Common myeloid progenitor, CD34-positive (primary cell): ENCODE measurements at regions not wholly inside any gene's neighbourhood (a gene's known extent, or its start where the extent isn't known, plus 50 kb on each side); places are given as distances from the start of the nearest gene placed in this dataset.

ENCODE experiments used
- CTCF ChIA-PET: fragments of 350-600 bp; sonication (Branson Sonifier 250); formaldehyde crosslinking; loops from one replicate; lab custom pipeline; 2021; ENCODE audit warnings: antibody characterized with exemption; lab: Charles Lee
- POLR2A ChIA-PET: fragments of 350-600 bp; sonication (Branson Sonifier 250); formaldehyde crosslinking; loops from one replicate; lab custom pipeline; 2021; ENCODE audit warnings: antibody characterized with exemption; lab: Charles Lee
- DNase-seq, 3 donors: peaks; one replicate each; pipeline versions ENCODE4 v3.0.0 to v3.0.0-alpha.2; 2013
- H3K27ac ChIP-seq, 2 experiments: 1 replicate in 1 of 2; 2 replicates in 1 of 2; pipeline ENCODE4 v1.7.0; 2013; ENCODE audit warnings: inconsistent platforms in 2 of 2, low read length in 2 of 2, mild to moderate bottlenecking in 2 of 2, low read depth in 1 of 2, moderate library complexity in 1 of 2; ENCODE audit not compliant: severe bottlenecking in 2 of 2, insufficient read depth in 1 of 2, poor library complexity in 1 of 2
- H3K27me3 ChIP-seq, 5 experiments: replicated peaks in 2 of 5; 1 replicate in 3 of 5; 2 replicates in 2 of 5; pipeline versions ENCODE4 v1.6.1 to v1.7.0; 2013; ENCODE audit warnings: low read length in 4 of 5, mild to moderate bottlenecking in 2 of 5, moderate library complexity in 2 of 5, inconsistent platforms in 1 of 5; ENCODE audit not compliant: insufficient read depth in 5 of 5, control insufficient read depth in 4 of 5
- H3K36me3 ChIP-seq, 4 experiments: 1 replicate in 2 of 4; 2 replicates in 2 of 4; pipeline versions ENCODE4 v1.6.1 to v1.7.0; 2013; ENCODE audit warnings: low read length in 3 of 4, control low read depth in 1 of 4, mild to moderate bottlenecking in 1 of 4; ENCODE audit not compliant: control insufficient read depth in 4 of 4, insufficient read depth in 4 of 4
- H3K4me1 ChIP-seq, 4 experiments: 1 replicate in 3 of 4; 2 replicates in 1 of 4; pipeline versions ENCODE4 v1.6.1 to v1.7.1; 2013; ENCODE audit warnings: low read length in 3 of 4, mild to moderate bottlenecking in 3 of 4, control low read depth in 1 of 4, inconsistent platforms in 1 of 4, moderate library complexity in 1 of 4; ENCODE audit not compliant: control insufficient read depth in 4 of 4, insufficient read depth in 4 of 4; ENCODE audit errors: control extremely low read depth in 1 of 4
- H3K4me3 ChIP-seq, 7 experiments: 1 replicate in 4 of 7; 2 replicates in 3 of 7; pipeline versions ENCODE4 v1.5.1 to v1.7.0; 2013; ENCODE audit warnings: mild to moderate bottlenecking in 7 of 7, low read length in 6 of 7, moderate library complexity in 6 of 7, inconsistent platforms in 2 of 7, low read depth in 2 of 7, control low read depth in 1 of 7; ENCODE audit not compliant: insufficient read depth in 4 of 7, control insufficient read depth in 1 of 7; ENCODE audit errors: extremely low read depth in 1 of 7
- H3K9me3 ChIP-seq, 5 experiments: 1 replicate in 4 of 5; 2 replicates in 1 of 5; pipeline versions ENCODE4 v1.6.1 to v1.7.1; 2013; ENCODE audit warnings: low read length in 4 of 5, mild to moderate bottlenecking in 2 of 5, inconsistent platforms in 1 of 5, low read depth in 1 of 5, moderate library complexity in 1 of 5; ENCODE audit not compliant: control insufficient read depth in 4 of 5, insufficient read depth in 2 of 5; ENCODE audit errors: control extremely low read depth in 1 of 5
- WGBS: methylation state at CpG from one replicate; pipeline ENCODE4 v1.1.5; 2013; ENCODE audit not compliant: insufficient coverage; 5-methylcytosine and 5-hydroxymethylcytosine counted together

DNA sequence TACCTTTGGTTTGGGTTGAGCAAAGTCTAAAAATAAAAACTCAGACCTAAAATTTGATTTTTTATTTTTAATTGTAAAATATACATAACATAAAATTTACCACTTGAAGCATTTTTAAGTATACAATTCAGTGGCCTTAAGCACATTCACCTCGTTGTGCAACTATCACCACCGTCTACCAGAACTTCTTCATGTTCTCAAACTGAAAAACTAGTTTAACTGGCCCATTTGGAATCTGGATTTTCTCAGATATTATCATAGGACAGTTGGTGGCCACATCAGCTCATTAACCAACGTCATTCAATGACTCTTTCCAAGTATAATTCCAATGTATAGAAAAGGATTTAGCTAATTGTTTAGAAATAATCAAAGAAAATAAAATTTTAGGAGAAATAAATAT lies 319.3 kb downstream of the TLE1 start:
- no peak for DNase-seq
- ChIA-PET POLR2A (no interaction called here), CTCF (no interaction called here)
- Histone ChIP-seq H3K4me3 (no peak overlapping the region), H3K36me3 (no peaks in the 10 kb centered on the region), H3K4me1 (no peaks in the 10 kb centered on the region), H3K27ac (no peak overlapping the region), H3K27me3 (no peaks in the 10 kb centered on the region), H3K9me3 (peaks cover 0 to 5% (median 0%) of the 10 kb centered on the region in 5 experiments)
- no CpG with 5 or more reads among the region's 3 CpGs for WGBS

DNA sequence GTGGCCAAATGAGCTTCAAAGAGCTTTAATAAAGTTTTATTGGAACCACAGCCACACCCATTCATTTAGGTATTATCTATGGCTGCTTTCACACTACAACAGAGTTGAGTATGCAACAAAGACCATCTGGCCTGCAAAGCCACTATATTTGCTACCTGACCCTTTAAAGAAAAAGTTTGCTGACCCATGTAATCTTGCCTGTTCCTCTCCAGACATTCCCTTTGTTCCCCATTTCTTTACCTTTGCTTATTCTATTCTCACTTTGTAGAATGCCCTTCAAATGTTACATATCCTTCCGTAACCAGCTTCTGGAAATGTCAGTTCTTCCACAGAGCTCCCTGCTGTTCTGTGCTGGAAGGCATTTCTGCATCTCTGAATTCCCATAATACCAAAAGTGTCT lies 320.2 kb downstream of the TLE1 start:
- H3K27ac ChIP-seq: no peak overlapping the region
- POLR2A ChIA-PET: no interaction called here
- no peaks in the 10 kb centered on the region for H3K4me1 ChIP-seq
- CTCF ChIA-PET: no interaction called here
- peaks cover 0 to 9% (median 4%) of the 10 kb centered on the region in 5 experiments for H3K9me3 ChIP-seq
- H3K27me3 ChIP-seq: no peaks in the 10 kb centered on the region
- no peak for DNase-seq
- H3K36me3 ChIP-seq: no peaks in the 10 kb centered on the region
- WGBS: no CpG with 5 or more reads among the region's 1 CpG
- H3K4me3 ChIP-seq: no peak overlapping the region

DNA sequence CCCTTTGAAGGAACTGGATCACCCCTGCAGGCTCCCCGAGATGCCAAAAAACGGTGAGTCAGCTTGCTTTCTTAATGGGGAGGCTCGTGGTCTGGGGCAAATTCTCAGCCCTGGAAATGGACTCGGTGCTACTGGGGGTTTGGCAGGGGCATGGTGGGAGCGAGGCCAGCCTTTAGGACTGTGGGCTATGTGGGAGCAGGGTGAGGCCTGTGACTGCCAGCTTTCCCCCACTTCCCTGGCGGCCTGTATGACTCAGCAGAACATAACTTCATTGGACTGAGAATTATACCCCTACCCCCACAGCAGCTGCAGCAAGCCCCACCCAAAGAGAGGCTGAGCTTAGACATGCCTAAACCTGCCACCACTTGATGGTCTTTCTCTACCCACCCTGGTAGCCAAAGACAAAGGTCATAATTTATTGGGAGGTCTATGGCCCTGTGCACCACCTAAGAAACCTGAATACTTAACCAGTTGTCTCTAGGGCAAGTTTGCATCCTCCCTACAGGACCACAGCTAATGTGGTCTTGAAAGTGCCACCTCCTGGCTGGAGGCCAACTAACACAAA lies 325.3 kb downstream of the TLE1 start:
- Histone ChIP-seq H3K9me3 (peaks cover 0 to 9% (median 4%) of the 10 kb centered on the region in 5 experiments), H3K36me3 (no peaks in the 10 kb centered on the region), H3K27ac (no peak overlapping the region), H3K4me1 (no peaks in the 10 kb centered on the region), H3K4me3 (no peak overlapping the region), H3K27me3 (no peaks in the 10 kb centered on the region)
- no peak for DNase-seq
- ChIA-PET POLR2A (no interaction called here), CTCF (no interaction called here)
- WGBS: 93% methylated on average over 5 of the region's 6 CpGs

GRCh38 chr9:81361296-81361695 lies 328.1 kb downstream of the TLE1 start:
- WGBS: 100% methylated on average over 1 of the region's 2 CpGs
- no peaks in the 10 kb centered on the region for H3K27me3 ChIP-seq
- DNase-seq: no peak
- ChIA-PET POLR2A (no interaction called here), CTCF (no interaction called here)
- H3K4me3 ChIP-seq: no peak overlapping the region
- no peak overlapping the region for H3K27ac ChIP-seq
- peaks cover 0 to 9% (median 4%) of the 10 kb centered on the region in 5 experiments for H3K9me3 ChIP-seq
- H3K36me3 ChIP-seq: no peaks in the 10 kb centered on the region
- H3K4me1 ChIP-seq: no peaks in the 10 kb centered on the region

DNA sequence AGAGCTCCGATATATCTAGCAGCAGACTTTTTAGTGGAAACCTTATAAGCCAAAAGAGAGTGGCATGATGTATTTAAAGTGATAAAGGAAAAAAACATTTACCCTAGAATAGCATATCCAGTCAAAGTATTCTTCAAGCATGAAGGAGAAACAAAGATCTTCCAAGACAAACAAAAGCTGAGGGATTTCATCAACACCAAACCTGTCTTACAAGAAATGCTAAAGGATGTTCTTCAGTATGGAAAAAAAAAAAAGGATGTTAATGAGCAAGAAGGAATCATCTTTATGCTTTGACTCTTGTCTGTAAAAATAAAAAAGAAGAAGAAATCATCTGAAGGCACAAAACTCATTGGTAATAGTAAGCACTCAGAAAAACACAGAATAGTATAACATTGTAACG lies 338.2 kb downstream of the TLE1 start:
- no CpG with 5 or more reads among the region's 2 CpGs for WGBS

DNA sequence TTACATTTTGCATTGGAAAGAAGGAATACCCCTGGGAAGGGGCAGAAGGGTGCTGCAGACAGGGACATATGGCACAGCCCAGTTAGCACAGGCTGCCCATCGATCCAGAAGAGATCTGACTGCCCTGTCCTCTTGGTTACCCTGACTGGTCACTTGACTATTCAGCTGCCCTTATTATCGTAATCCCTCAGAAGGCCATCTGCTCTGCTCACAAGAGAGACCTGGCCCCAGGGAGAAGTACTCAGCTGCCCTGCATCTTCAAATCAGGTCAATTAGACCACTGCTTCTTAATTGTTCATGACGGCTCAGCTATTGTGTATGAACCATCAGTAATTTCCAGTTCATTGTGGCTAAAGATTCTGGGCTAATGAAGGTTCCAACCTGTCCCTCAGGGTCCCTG lies 345.0 kb downstream of the TLE1 start:
- CTCF ChIA-PET: no interaction called here
- POLR2A ChIA-PET: no interaction called here
- no peak for DNase-seq
- no peak overlapping the region for H3K27ac ChIP-seq
- H3K9me3 ChIP-seq: no peaks in the 10 kb centered on the region
- H3K27me3 ChIP-seq: no peaks in the 10 kb centered on the region
- no peaks in the 10 kb centered on the region for H3K4me1 ChIP-seq
- H3K4me3 ChIP-seq: no peak overlapping the region
- 100% methylated on average over 3 of the region's 3 CpGs for WGBS
- no peaks in the 10 kb centered on the region for H3K36me3 ChIP-seq

More for the DNA sequence above, 338.2 kb downstream of the TLE1 start:
- no peak for DNase-seq
- Histone ChIP-seq H3K36me3 (no peaks in the 10 kb centered on the region), H3K27me3 (no peaks in the 10 kb centered on the region), H3K27ac (no peak overlapping the region), H3K4me1 (no peaks in the 10 kb centered on the region), H3K4me3 (no peak overlapping the region), H3K9me3 (no peaks in the 10 kb centered on the region)
- CTCF ChIA-PET: no interaction called here
- POLR2A ChIA-PET: no interaction called here

- H3K4me3 ChIP-seq: no peak overlapping the region
- 83% methylated on average over 1 of the region's 3 CpGs for WGBS
- DNase-seq: no peak
- H3K4me1 ChIP-seq: no peaks in the 10 kb centered on the region
- ChIA-PET CTCF (interaction anchor here (0.6 kb wide), 1 partner anchor 19 kb away, joined by 3 read pairs; no protein-coding TSS in a partner anchor), POLR2A (no interaction called here)
- H3K36me3 ChIP-seq: no peaks in the 10 kb centered on the region
- no peak overlapping the region for H3K27ac ChIP-seq
- H3K27me3 ChIP-seq: no peaks in the 10 kb centered on the region
- peaks cover 0 to 11% (median 2%) of the 10 kb centered on the region in 5 experiments for H3K9me3 ChIP-seq
Observed at GRCh38 chr9:81335879-81336421, 353.4 kb downstream of the TLE1 start.
